Endothelial cell (in vitro differentiated cells): ENCODE measurements at regions not wholly inside any gene's neighbourhood (a gene's known extent, or its start where the extent isn't known, plus 50 kb on each side); places are given as distances from the start of the nearest gene placed in this dataset.

Experiments
- DNase-seq: peaks from one replicate; pipeline ENCODE4 v3.0.0; 2021; ENCODE audit warnings: low spot score
- H3K27ac Mint-ChIP-seq: one replicate; pipeline ENCODE4 v1.8.0; 2021; ENCODE audit warnings: mixed read lengths, inconsistent platforms; ENCODE audit not compliant: unreplicated experiment
- H3K27me3 Mint-ChIP-seq: one replicate; pipeline ENCODE4 v1.8.0; 2021; ENCODE audit warnings: mild to moderate bottlenecking, moderate library complexity, mixed read lengths, inconsistent platforms; ENCODE audit not compliant: unreplicated experiment
- H3K36me3 Mint-ChIP-seq: one replicate; pipeline ENCODE4 v1.8.0; 2021; ENCODE audit warnings: mild to moderate bottlenecking, low read depth, mixed read lengths, inconsistent platforms; ENCODE audit not compliant: unreplicated experiment
- H3K4me1 Mint-ChIP-seq: one replicate; pipeline ENCODE4 v1.8.0; 2021; ENCODE audit warnings: mild to moderate bottlenecking, mixed read lengths, inconsistent platforms; ENCODE audit not compliant: unreplicated experiment
- H3K4me3 Mint-ChIP-seq: one replicate; pipeline ENCODE4 v1.8.0; 2021; ENCODE audit warnings: mild to moderate bottlenecking, mixed read lengths, inconsistent platforms; ENCODE audit not compliant: unreplicated experiment
- H3K9me3 Mint-ChIP-seq: one replicate; pipeline ENCODE4 v1.8.0; 2021; ENCODE audit warnings: mixed read lengths, inconsistent platforms; ENCODE audit not compliant: unreplicated experiment
- TF ChIP-seq, protein P1 (sequence below): fragments of 200-600 bp; sonication (generic); IDR thresholded peaks from one replicate; pipeline ENCODE4 v1.5.0; 2021; ENCODE audit warnings: antibody characterized with exemption; ENCODE audit not compliant: unreplicated experiment

DNA sequence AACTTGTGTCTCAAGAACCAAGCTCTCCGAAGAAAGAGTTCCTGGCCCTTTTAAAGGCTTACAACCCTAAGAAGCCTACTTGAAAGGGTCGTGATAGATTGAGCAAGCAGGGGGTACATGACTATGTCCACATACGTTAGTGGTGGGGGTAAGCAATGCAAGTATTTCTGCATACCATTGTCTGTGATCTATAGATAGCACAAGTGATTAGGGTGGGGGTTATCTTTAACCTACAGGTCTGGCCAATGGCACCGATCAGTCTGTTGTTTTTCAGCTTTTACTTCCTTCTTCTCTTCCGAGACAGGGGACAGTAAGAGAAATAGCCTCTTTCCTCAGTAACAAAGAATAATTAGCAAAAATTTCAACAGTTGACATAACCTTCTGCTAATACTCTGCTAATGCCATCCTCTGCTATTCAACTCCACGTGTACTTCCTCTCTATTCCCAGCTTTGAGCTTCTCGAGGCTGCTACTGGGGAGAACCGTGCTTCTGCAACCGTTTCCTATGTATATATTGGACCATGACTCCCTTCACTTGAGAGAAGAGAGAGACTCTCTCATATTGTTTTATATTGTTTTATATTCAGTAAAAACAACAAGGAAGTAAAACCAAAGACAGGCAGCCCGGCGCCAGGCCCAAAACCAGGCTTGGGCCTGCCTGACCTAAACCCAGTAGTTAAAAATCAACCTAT lies 727.7 kb upstream of the NCAM2 start:
- H3K9me3 Mint-ChIP-seq = no peaks in the 10 kb centered on the region
- TF ChIP-seq, protein P1, sequence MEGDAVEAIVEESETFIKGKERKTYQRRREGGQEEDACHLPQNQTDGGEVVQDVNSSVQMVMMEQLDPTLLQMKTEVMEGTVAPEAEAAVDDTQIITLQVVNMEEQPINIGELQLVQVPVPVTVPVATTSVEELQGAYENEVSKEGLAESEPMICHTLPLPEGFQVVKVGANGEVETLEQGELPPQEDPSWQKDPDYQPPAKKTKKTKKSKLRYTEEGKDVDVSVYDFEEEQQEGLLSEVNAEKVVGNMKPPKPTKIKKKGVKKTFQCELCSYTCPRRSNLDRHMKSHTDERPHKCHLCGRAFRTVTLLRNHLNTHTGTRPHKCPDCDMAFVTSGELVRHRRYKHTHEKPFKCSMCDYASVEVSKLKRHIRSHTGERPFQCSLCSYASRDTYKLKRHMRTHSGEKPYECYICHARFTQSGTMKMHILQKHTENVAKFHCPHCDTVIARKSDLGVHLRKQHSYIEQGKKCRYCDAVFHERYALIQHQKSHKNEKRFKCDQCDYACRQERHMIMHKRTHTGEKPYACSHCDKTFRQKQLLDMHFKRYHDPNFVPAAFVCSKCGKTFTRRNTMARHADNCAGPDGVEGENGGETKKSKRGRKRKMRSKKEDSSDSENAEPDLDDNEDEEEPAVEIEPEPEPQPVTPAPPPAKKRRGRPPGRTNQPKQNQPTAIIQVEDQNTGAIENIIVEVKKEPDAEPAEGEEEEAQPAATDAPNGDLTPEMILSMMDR = no peak

DNA sequence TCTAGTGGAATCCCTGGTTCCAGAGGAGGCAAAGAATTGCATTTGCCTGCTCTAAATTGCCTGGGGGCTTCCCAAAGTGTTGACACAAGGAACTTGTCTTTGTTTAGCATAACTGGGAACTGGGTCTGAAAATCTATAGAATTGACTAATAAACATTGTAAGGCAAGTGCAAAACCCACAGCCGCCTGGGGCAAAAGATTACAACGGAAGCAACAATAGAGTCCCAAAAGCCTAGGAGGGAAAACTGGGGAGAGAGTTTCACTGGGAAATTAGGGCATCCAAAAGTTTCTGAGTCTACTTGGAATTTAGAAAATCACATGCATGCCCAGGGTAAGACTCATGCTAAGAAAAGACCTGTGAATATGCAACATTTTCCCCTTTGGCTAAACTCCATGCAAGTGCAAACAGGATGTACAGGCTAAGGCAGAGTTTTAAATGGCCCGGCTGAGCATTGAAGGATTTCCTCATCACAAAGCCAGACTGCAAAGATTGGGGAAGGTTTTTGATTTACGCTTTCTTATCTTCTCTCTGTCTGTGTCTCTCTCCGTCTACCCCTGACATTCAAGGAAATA lies 725.3 kb upstream of the NCAM2 start:
- no peak for DNase-seq
- no peaks in the 10 kb centered on the region for H3K36me3 Mint-ChIP-seq
- H3K9me3 Mint-ChIP-seq = no peaks in the 10 kb centered on the region
- no peak overlapping the region for H3K4me3 Mint-ChIP-seq
- H3K27me3 Mint-ChIP-seq = no peaks in the 10 kb centered on the region
- peaks cover 2% of the 10 kb centered on the region for H3K4me1 Mint-ChIP-seq
- H3K27ac Mint-ChIP-seq = no peak overlapping the region
- TF ChIP-seq, protein P1 = no peak

More for the DNA sequence above, 727.7 kb upstream of the NCAM2 start:
- H3K36me3 Mint-ChIP-seq = no peaks in the 10 kb centered on the region
- no peak for DNase-seq
- H3K27ac Mint-ChIP-seq = no peak overlapping the region
- no peaks in the 10 kb centered on the region for H3K27me3 Mint-ChIP-seq
- no peak overlapping the region for H3K4me3 Mint-ChIP-seq
- peaks cover 2% of the 10 kb centered on the region for H3K4me1 Mint-ChIP-seq

DNA sequence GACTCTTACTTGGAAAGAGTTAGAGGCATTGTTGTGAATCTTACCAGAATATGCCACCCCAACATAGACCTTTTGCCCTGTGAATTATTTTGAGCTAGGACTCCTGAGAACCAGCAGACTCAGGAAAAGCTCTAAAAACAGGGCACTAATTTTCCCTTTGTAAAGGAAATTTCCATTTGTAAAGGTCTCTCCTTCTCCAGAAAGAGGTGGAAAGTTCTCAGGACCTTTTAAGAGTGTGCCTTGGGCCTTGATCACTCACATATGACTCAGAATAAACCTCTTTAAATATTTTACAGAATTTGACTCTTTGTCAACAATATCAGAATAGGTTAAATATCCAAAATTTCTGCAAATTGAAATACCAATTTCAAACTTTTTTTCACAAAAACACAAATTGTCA lies 721.8 kb upstream of the NCAM2 start:
- DNase-seq = no peak
- TF ChIP-seq, protein P1 = no peak
- Mint-ChIP-seq H3K4me1 (peaks cover 2% of the 10 kb centered on the region), H3K27ac (no peak overlapping the region), H3K27me3 (no peaks in the 10 kb centered on the region), H3K9me3 (no peaks in the 10 kb centered on the region), H3K36me3 (no peaks in the 10 kb centered on the region), H3K4me3 (no peak overlapping the region)

DNA sequence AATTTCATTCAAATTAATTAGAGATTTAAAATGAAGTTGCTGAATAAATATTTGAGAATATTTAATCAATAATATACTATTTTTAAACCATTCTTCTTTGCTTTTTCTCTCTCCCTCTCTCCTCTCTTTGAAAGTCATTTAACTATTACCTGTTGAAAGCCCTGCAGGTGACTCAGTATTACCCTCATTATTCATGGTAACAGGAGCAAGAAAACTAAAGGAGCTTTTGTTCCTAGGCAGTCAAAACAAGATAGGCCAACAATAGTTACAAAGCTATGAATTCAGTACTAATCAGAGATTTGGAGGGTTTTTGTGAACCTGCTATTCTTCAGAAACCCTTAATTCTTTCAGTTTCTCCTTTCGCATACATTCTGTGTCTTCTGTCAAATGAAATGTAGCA lies 721.3 kb upstream of the NCAM2 start:
- H3K27ac Mint-ChIP-seq = no peak overlapping the region
- TF ChIP-seq, protein P1 = no peak
- H3K9me3 Mint-ChIP-seq = no peaks in the 10 kb centered on the region
- H3K4me1 Mint-ChIP-seq = peaks cover 2% of the 10 kb centered on the region
- H3K36me3 Mint-ChIP-seq = no peaks in the 10 kb centered on the region
- no peak for DNase-seq
- H3K27me3 Mint-ChIP-seq = no peaks in the 10 kb centered on the region
- no peak overlapping the region for H3K4me3 Mint-ChIP-seq

DNA sequence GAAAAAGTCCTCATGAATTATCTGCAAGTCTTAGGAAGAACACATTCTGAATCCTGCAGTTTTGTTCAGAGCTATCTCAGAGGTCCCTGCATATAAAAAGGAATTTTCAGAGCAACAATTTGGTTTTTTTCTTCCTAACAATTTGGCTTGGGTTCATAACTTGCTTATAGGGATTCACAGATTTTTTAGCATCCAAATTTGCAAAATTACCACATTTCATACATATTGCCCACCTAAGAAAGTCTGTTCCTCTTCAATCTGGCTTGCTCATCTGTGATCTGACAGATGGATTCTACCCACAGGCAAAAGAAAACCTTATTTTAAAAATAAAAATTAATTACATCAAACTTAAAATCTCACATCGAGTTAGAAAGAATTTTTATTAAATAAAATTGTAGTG lies 714.4 kb upstream of the NCAM2 start:
- DNase-seq = no peak
- Mint-ChIP-seq H3K36me3 (no peaks in the 10 kb centered on the region), H3K9me3 (no peaks in the 10 kb centered on the region), H3K27me3 (no peaks in the 10 kb centered on the region), H3K27ac (no peak overlapping the region), H3K4me3 (no peak overlapping the region), H3K4me1 (no peaks in the 10 kb centered on the region)
- TF ChIP-seq, protein P1 = no peak
